ENCODE measurements at regions not wholly inside any gene's neighbourhood (a gene's known extent, or its start where the extent isn't known, plus 50 kb on each side); places are given as distances from the start of the nearest gene placed in this dataset.

GRCh38 chr6:143595251-143596036, 82.3 kb upstream of the PHACTR2 start:
- DNase-seq (ENCODE audit: low spot score) (no peak), ATAC-seq (no peak)

GRCh38 chr6:143594647-143595046, 83.1 kb upstream of the PHACTR2 start:
- DNase-seq (ENCODE audit: low spot score) = no peak
- ATAC-seq = no peak

GRCh38 chr6:143592335-143592734, 80.8 kb upstream of the FUCA2 start:
- ATAC-seq = no peak
- DNase-seq (ENCODE audit: low spot score) = no peak

- no peak for DNase-seq (ENCODE audit: low spot score)
- ATAC-seq = no peak
These were observed 79.9 kb upstream of the FUCA2 start for GRCh38 chr6:143591441-143591840.

GRCh38 chr6:143589162-143589561, 77.6 kb upstream of the FUCA2 start:
- ATAC-seq = no peak

GRCh38 chr6:143586557-143586956, 75.0 kb upstream of the FUCA2 start:
- DNase-seq (ENCODE audit: low spot score) = no peak
- ATAC-seq = no peak

More at GRCh38 chr6:143589162-143589561, 77.6 kb upstream of the FUCA2 start:
- DNase-seq (ENCODE audit: low spot score) = no peak

GRCh38 chr6:143585716-143586115, 74.2 kb upstream of the FUCA2 start:
- ATAC-seq = no peak
- DNase-seq (ENCODE audit: low spot score) = no peak

- no peak for ATAC-seq
These were observed 73.7 kb upstream of the FUCA2 start for GRCh38 chr6:143585241-143585640.

GRCh38 chr6:143583542-143584327, 72.2 kb upstream of the FUCA2 start:
- DNase-seq (ENCODE audit: low spot score) (no peak), ATAC-seq (peak; percentile 59)

More at GRCh38 chr6:143585241-143585640, 73.7 kb upstream of the FUCA2 start:
- DNase-seq (ENCODE audit: low spot score) = no peak

- ATAC-seq (peak; percentile 86), DNase-seq (ENCODE audit: low spot score) (no peak)
These were observed 70.4 kb upstream of the FUCA2 start for GRCh38 chr6:143581835-143582480.

- ATAC-seq = no peak
- DNase-seq (ENCODE audit: low spot score) = no peak
These were observed 68.2 kb upstream of the FUCA2 start for GRCh38 chr6:143579703-143580102.

GRCh38 chr6:143578054-143578453, 66.5 kb upstream of the FUCA2 start:
- no peak for ATAC-seq
- no peak for DNase-seq (ENCODE audit: low spot score)

- no peak for ATAC-seq
These were observed 64.4 kb upstream of the FUCA2 start for GRCh38 chr6:143575901-143576426.

GRCh38 chr6:143575440-143575839, 63.9 kb upstream of the FUCA2 start:
- peak; percentile 51 for DNase-seq (ENCODE audit: low spot score)
- peak; percentile 100 for ATAC-seq

More at GRCh38 chr6:143575901-143576426, 64.4 kb upstream of the FUCA2 start:
- no peak for DNase-seq (ENCODE audit: low spot score)

GRCh38 chr6:143570147-143570853, 58.8 kb upstream of the FUCA2 start:
- no peak for ATAC-seq
- no peak for DNase-seq (ENCODE audit: low spot score)

GRCh38 chr6:143569040-143569439, 57.5 kb upstream of the FUCA2 start:
- ATAC-seq (no peak), DNase-seq (ENCODE audit: low spot score) (no peak)

GRCh38 chr6:143564484-143565017, 53.0 kb upstream of the FUCA2 start:
- DNase-seq (ENCODE audit: low spot score) (no peak), ATAC-seq (no peak)

GRCh38 chr6:143562143-143562542, 50.6 kb upstream of the FUCA2 start:
- DNase-seq (ENCODE audit: low spot score) (no peak), ATAC-seq (no peak)
